Fibroblast of lung (primary cell): ENCODE measurements at regions not wholly inside any gene's neighbourhood (a gene's known extent, or its start where the extent isn't known, plus 50 kb on each side); places are given as distances from the start of the nearest gene placed in this dataset.

Experiments
- EZH2 ChIP-seq: IDR thresholded peaks from 2 replicates; pipeline ENCODE4 v1.5.1; 2012; ENCODE audit warnings: low read length, control low read depth, mild to moderate bottlenecking; ENCODE audit errors: missing control alignments
- TF ChIP-seq, protein P1 (sequence below), 2 donors: IDR thresholded peaks in 1 of 2; conservative IDR thresholded peaks in 1 of 2; 1 replicate in 1 of 2; 2 replicates in 1 of 2; pipeline ENCODE4 v1.5.1; 2011 to 2012; ENCODE audit warnings: low read length in 2 of 2, control low read depth in 1 of 2, inconsistent platforms in 1 of 2, low read depth in 1 of 2, mild to moderate bottlenecking in 1 of 2

DNA sequence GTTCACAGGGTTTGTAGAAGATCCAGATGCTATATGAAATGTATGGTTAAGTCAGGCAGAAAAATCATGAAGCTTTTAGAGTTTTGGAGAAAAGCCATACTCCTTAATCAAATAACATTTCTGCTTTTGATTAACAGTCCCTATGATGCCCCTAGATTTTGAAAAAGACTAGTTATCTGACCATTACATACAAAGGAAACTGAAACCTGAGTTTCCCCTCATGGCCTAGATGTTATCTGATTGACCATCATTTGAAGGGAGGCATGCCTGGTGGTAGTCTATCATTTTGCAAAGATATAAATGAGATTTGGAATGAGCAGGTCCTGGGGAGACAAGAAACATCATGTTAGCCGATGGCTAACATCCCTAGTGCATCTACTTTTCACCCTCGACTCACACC is 704.3 kb upstream of the FSHR start:
- TF ChIP-seq, protein P1, sequence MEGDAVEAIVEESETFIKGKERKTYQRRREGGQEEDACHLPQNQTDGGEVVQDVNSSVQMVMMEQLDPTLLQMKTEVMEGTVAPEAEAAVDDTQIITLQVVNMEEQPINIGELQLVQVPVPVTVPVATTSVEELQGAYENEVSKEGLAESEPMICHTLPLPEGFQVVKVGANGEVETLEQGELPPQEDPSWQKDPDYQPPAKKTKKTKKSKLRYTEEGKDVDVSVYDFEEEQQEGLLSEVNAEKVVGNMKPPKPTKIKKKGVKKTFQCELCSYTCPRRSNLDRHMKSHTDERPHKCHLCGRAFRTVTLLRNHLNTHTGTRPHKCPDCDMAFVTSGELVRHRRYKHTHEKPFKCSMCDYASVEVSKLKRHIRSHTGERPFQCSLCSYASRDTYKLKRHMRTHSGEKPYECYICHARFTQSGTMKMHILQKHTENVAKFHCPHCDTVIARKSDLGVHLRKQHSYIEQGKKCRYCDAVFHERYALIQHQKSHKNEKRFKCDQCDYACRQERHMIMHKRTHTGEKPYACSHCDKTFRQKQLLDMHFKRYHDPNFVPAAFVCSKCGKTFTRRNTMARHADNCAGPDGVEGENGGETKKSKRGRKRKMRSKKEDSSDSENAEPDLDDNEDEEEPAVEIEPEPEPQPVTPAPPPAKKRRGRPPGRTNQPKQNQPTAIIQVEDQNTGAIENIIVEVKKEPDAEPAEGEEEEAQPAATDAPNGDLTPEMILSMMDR (conservative IDR thresholded peaks at IDR 0.05 in 1 of 2, IDR thresholded peaks at IDR 0.05 in 1 of 2; ENCODE audit: low read depth in 1 of 2, low read length in 2 of 2) = no peak
- no peak for TF ChIP-seq EZH2
